H1 (cell line): ENCODE measurements at regions not wholly inside any gene's neighbourhood (a gene's known extent, or its start where the extent isn't known, plus 50 kb on each side); places are given as distances from the start of the nearest gene placed in this dataset.

Experiments used
- CTCF ChIA-PET: fragments of 300-600 bp; sonication (Branson Sonifier 250); formaldehyde crosslinking; loops from one replicate; lab custom pipeline; 2021; ENCODE audit not compliant: partially characterized antibody; lab: Charles Lee
- POLR2A ChIA-PET: fragments of 300-600 bp; sonication (Branson Sonifier 250); formaldehyde crosslinking; loops from one replicate; lab custom pipeline; 2021; ENCODE audit warnings: inconsistent platforms; ENCODE audit not compliant: partially characterized antibody; lab: Charles Lee
- DNase-seq, 2 experiments: peaks; one replicate each; pipeline versions ENCODE4 v3.0.0 to v3.0.0-alpha.2; 2010 to 2022; ENCODE audit warnings: low spot score in 2 of 2, low read depth in 1 of 2, mixed read lengths in 1 of 2
- FAIRE-seq: peaks from 2 replicates; lab custom pipeline; 2011; peaks lifted over from hg19 to GRCh38; lab: Jason Lieb, UNC
- H2AFZ ChIP-seq: 2 replicates; pipeline ENCODE4 v1.8.1; 2012; ENCODE audit warnings: low read length, inconsistent platforms
- H2AK5ac ChIP-seq: 2 replicates; pipeline ENCODE4 v1.6.1; 2013; ENCODE audit warnings: low read depth, low read length
- H2BK120ac ChIP-seq: replicated peaks from 2 replicates; pipeline ENCODE3; 2013; ENCODE audit warnings: low read depth, low read length, inconsistent platforms
- H2BK12ac ChIP-seq: 2 replicates; pipeline ENCODE4 v1.6.1; 2013; ENCODE audit warnings: low read depth, low read length
- H2BK15ac ChIP-seq: 2 replicates; pipeline ENCODE4 v1.6.1; 2013; ENCODE audit warnings: low read length
- H2BK20ac ChIP-seq: 2 replicates; pipeline ENCODE4 v1.6.1; 2013; ENCODE audit warnings: low read length
- H2BK5ac ChIP-seq: 2 replicates; pipeline ENCODE4 v1.6.1; 2013; ENCODE audit warnings: low read depth, low read length
- H3K14ac ChIP-seq: 2 replicates; pipeline ENCODE4 v1.6.1; 2013; ENCODE audit warnings: inconsistent platforms; ENCODE audit not compliant: insufficient read length
- H3K18ac ChIP-seq: 2 replicates; pipeline ENCODE4 v1.6.1; 2013; ENCODE audit warnings: low read length; ENCODE audit errors: extremely low read depth
- H3K23ac ChIP-seq: 2 replicates; pipeline ENCODE4 v1.6.1; 2013; ENCODE audit warnings: inconsistent platforms; ENCODE audit not compliant: insufficient read length
- H3K23me2 ChIP-seq: 2 replicates; pipeline ENCODE4 v1.6.1; 2013; ENCODE audit warnings: low read depth, low read length
- H3K27ac ChIP-seq: 2 replicates; pipeline ENCODE4 v1.6.1; 2011; ENCODE audit warnings: low read depth, low read length, inconsistent platforms
- H3K27me3 ChIP-seq, 4 experiments: replicated peaks in 1 of 4; 1 replicate in 1 of 4; 2 replicates in 3 of 4; pipeline versions ENCODE4 v1.6.1 to v1.8.1; 2011 to 2013; ENCODE audit warnings: low read length in 3 of 4, mild to moderate bottlenecking in 3 of 4, inconsistent platforms in 2 of 4, mixed read lengths in 2 of 4, moderate library complexity in 1 of 4; ENCODE audit not compliant: control insufficient read depth in 3 of 4, insufficient read depth in 3 of 4; ENCODE audit errors: extremely low read depth in 1 of 4
- H3K36me3 ChIP-seq, 4 experiments: 2 replicates each; pipeline versions ENCODE4 v1.6.1 to v1.8.1; 2011 to 2013; ENCODE audit warnings: mild to moderate bottlenecking in 4 of 4, low read length in 3 of 4, moderate library complexity in 2 of 4, control low read depth in 1 of 4, inconsistent platforms in 1 of 4; ENCODE audit not compliant: insufficient read depth in 4 of 4, control insufficient read depth in 2 of 4
- H3K4ac ChIP-seq: replicated peaks from 2 replicates; pipeline ENCODE3; 2013; ENCODE audit warnings: low read length, low read depth, mixed read lengths, inconsistent platforms; ENCODE audit not compliant: insufficient read length
- H3K4me1 ChIP-seq, 4 experiments: replicated peaks in 1 of 4; 1 replicate in 1 of 4; 2 replicates in 3 of 4; pipeline versions ENCODE4 v1.6.1 to v1.8.1; 2011 to 2013; ENCODE audit warnings: low read length in 3 of 4, inconsistent platforms in 2 of 4, mixed read lengths in 1 of 4; ENCODE audit not compliant: insufficient read depth in 4 of 4, control insufficient read depth in 3 of 4
- H3K4me2 ChIP-seq, 2 experiments: 2 replicates each; pipeline versions ENCODE4 v1.6.1 to v1.8.1; 2011 to 2013; ENCODE audit warnings: low read depth in 2 of 2, low read length in 2 of 2, control low read depth in 1 of 2, inconsistent platforms in 1 of 2, mild to moderate bottlenecking in 1 of 2; ENCODE audit not compliant: insufficient read depth in 1 of 2
- H3K4me3 ChIP-seq, 4 experiments: fragments of 200-600, 300-600 bp in 1 of 4; sonication (generic), shearing (Covaris generic), sonication (Bioruptor Twin) in 1 of 4; 2 replicates each; pipeline versions ENCODE4 v1.5.1 to v1.8.1; 2011 to 2016; ENCODE audit warnings: low read length in 4 of 4, low read depth in 3 of 4, control low read depth in 2 of 4, inconsistent platforms in 2 of 4, mild to moderate bottlenecking in 2 of 4, mixed read lengths in 1 of 4, moderate library complexity in 1 of 4; ENCODE audit not compliant: insufficient read depth in 2 of 4; ENCODE audit errors: extremely low read depth in 1 of 4
- H3K56ac ChIP-seq: replicated peaks from 2 replicates; pipeline ENCODE3; 2013; ENCODE audit warnings: low read depth, mild to moderate bottlenecking, mixed read lengths, low read length, inconsistent platforms; ENCODE audit not compliant: insufficient read length
- H3K79me1 ChIP-seq: 2 replicates; pipeline ENCODE4 v1.6.1; 2013; ENCODE audit warnings: low read depth, low read length, control low read depth
- H3K79me2 ChIP-seq, 2 experiments: 2 replicates each; pipeline versions ENCODE4 v1.6.1 to v1.8.1; 2012 to 2013; ENCODE audit warnings: low read length in 2 of 2, mild to moderate bottlenecking in 2 of 2, inconsistent platforms in 1 of 2; ENCODE audit not compliant: insufficient read depth in 2 of 2, control insufficient read depth in 1 of 2
- H3K9ac ChIP-seq, 4 experiments: replicated peaks in 1 of 4; 1 replicate in 1 of 4; 2 replicates in 3 of 4; pipeline versions ENCODE4 v1.6.1 to v1.8.1; 2011 to 2013; ENCODE audit warnings: low read depth in 3 of 4, low read length in 3 of 4, control low read depth in 2 of 4, mild to moderate bottlenecking in 2 of 4, moderate library complexity in 2 of 4, inconsistent platforms in 1 of 4; ENCODE audit errors: extremely low read depth in 1 of 4
- H3K9me3 ChIP-seq, 2 experiments: 2 replicates each; pipeline versions ENCODE4 v1.6.1 to v1.8.1; 2012 to 2013; ENCODE audit warnings: mild to moderate bottlenecking in 2 of 2, moderate library complexity in 2 of 2, control low read depth in 1 of 2, inconsistent platforms in 1 of 2, low read depth in 1 of 2, low read length in 1 of 2, mixed read lengths in 1 of 2; ENCODE audit not compliant: insufficient read depth in 2 of 2
- H4K20me1 ChIP-seq, 2 experiments: replicated peaks in 1 of 2; 2 replicates each; pipeline versions ENCODE3 to v1.8.1; 2011 to 2013; ENCODE audit warnings: inconsistent platforms in 2 of 2, low read length in 2 of 2, mild to moderate bottlenecking in 1 of 2; ENCODE audit not compliant: insufficient read depth in 2 of 2, control insufficient read depth in 1 of 2
- H4K5ac ChIP-seq: 2 replicates; pipeline ENCODE4 v1.6.1; 2013; ENCODE audit warnings: low read length, low read depth, mixed read lengths, inconsistent platforms; ENCODE audit not compliant: insufficient read length
- H4K8ac ChIP-seq: 2 replicates; pipeline ENCODE4 v1.8.0; 2013; ENCODE audit warnings: mild to moderate bottlenecking, moderate library complexity, low read length, inconsistent platforms; ENCODE audit not compliant: insufficient read depth; ENCODE audit errors: extremely low read depth
- H4K91ac ChIP-seq: replicated peaks from 2 replicates; pipeline ENCODE3; 2013; ENCODE audit warnings: low read length, mixed read lengths, inconsistent platforms; ENCODE audit not compliant: insufficient read length
- CHD1 ChIP-seq: IDR thresholded peaks from 2 replicates; pipeline ENCODE4 v1.6.1; 2012; ENCODE audit warnings: low read depth, low read length, improper control_type of control experiment
- JUN ChIP-seq: IDR thresholded peaks from 2 replicates; pipeline ENCODE4 v1.6.1; 2011; ENCODE audit warnings: low read depth, mild to moderate bottlenecking, improper control_type of control experiment, low read length
- KDM5A ChIP-seq: fragments of 200-600 bp; IDR thresholded peaks from 2 replicates; pipeline ENCODE4 v1.7.1; 2012; ENCODE audit warnings: mild to moderate bottlenecking, low read length, inconsistent platforms, mixed read lengths
- PHF8 ChIP-seq: fragments of 200-600 bp; sonication (generic); conservative IDR thresholded peaks from 2 replicates; pipeline ENCODE4 v1.7.1; 2012; ENCODE audit warnings: low read depth, mild to moderate bottlenecking, inconsistent platforms, low read length, moderate library complexity
- POU5F1 ChIP-seq: IDR thresholded peaks from 2 replicates; pipeline ENCODE4 v1.6.1; 2011; ENCODE audit warnings: low read depth, mild to moderate bottlenecking, low read length, moderate library complexity
- RFX5 ChIP-seq: IDR thresholded peaks from 2 replicates; pipeline ENCODE4 v1.6.1; 2011; ENCODE audit warnings: low read depth, low read length, improper control_type of control experiment, borderline replicate concordance
- SIRT6 ChIP-seq: IDR thresholded peaks from one replicate; pipeline ENCODE4 v1.7.1; 2012; ENCODE audit warnings: low read length, inconsistent platforms
- SP2 ChIP-seq: IDR thresholded peaks from 2 replicates; pipeline ENCODE4 v1.6.1; 2012; ENCODE audit warnings: mild to moderate bottlenecking, low read length, inconsistent platforms
- SP4 ChIP-seq: IDR thresholded peaks from 2 replicates; pipeline ENCODE4 v1.6.1; 2012; ENCODE audit warnings: low read length, inconsistent platforms
- WGBS, 2 experiments: shearing (Covaris generic) in 1 of 2; methylation state at CpG; one replicate each; pipeline versions ENCODE4 v1.1.6 to v1.1.7; 2013 to 2015; ENCODE audit warnings: low lambda C conversion rate in 2 of 2, mixed read lengths in 2 of 2, inconsistent platforms in 1 of 2, low coverage in 1 of 2, missing lambda C conversion rate in 1 of 2; ENCODE audit not compliant: insufficient replicate concordance in 2 of 2, insufficient coverage in 1 of 2, insufficient read length in 1 of 2; ENCODE audit errors: extremely low coverage in 1 of 2, missing lambda C conversion rate in 1 of 2; 5-methylcytosine and 5-hydroxymethylcytosine counted together
- TF ChIP-seq, protein P1 (sequence below): IDR thresholded peaks from 2 replicates; pipeline ENCODE4 v1.6.1; 2012; ENCODE audit warnings: inconsistent platforms
- TF ChIP-seq, protein P2 (sequence below): IDR thresholded peaks from 2 replicates; pipeline ENCODE4 v1.6.1; 2012; ENCODE audit warnings: inconsistent platforms
- TF ChIP-seq, protein P3 (sequence below), 3 experiments: IDR thresholded peaks; 1 replicate in 2 of 3; 2 replicates in 1 of 3; pipeline versions ENCODE4 v1.5.1 to v1.6.1; 2011; ENCODE audit warnings: low read length in 3 of 3, mild to moderate bottlenecking in 3 of 3, inconsistent platforms in 2 of 3, low read depth in 1 of 3, moderate library complexity in 1 of 3; ENCODE audit not compliant: insufficient read depth in 1 of 3; ENCODE audit errors: control extremely low read depth in 1 of 3

DNA sequence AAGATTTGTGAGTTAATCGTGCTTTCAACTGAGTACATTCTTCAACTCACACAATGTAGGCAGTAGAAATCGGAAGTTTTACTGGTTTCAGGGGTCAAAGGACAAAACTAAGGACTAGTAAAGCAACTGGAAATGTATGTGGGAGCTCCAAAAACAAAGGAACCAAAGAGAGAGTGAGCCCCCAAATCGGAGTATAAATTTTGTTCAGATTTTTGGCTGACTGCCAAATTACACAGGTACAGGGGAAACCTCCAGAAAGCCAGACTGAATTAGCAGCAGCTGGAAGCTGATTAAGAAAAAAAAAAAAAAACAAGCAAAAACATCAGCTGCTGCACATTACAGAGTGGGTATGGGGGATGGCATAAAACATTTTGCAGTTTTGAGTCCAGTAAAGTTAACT is 75.2 kb upstream of the GNAZ start:
- no peak for DNase-seq
- ChIA-PET POLR2A (no interaction called here), CTCF (no interaction called here)
- H2AFZ ChIP-seq, result no peak overlapping the region
- H3K27ac ChIP-seq, result no peak overlapping the region
- 81% methylated on average over 3 of the region's 3 CpGs; no CpG with 5 or more reads in 1 of the 2 experiments for WGBS, 2 experiments
- H3K4me2 ChIP-seq, result no peak overlapping the region
- H4K91ac ChIP-seq, result no peak overlapping the region
- H3K79me1 ChIP-seq, result no peaks in the 10 kb centered on the region
- H2BK12ac ChIP-seq, result no peak overlapping the region
- FAIRE-seq, result no peak
- H3K36me3 ChIP-seq, result no peaks in the 10 kb centered on the region
- no peak overlapping the region for H3K4me3 ChIP-seq
- no peaks in the 10 kb centered on the region for H4K20me1 ChIP-seq
- no peak overlapping the region for H2AK5ac ChIP-seq
- peaks cover 16 to 22% of the 10 kb centered on the region in 2 experiments for H3K9me3 ChIP-seq
- H2BK5ac ChIP-seq, result no peak overlapping the region
- H3K79me2 ChIP-seq, result no peaks in the 10 kb centered on the region
- no peaks in the 10 kb centered on the region for H3K23me2 ChIP-seq
- no peak overlapping the region for H3K56ac ChIP-seq
- no peak overlapping the region for H3K4ac ChIP-seq
- no peak overlapping the region for H3K14ac ChIP-seq
- no peak overlapping the region for H4K8ac ChIP-seq
- H4K5ac ChIP-seq, result no peak overlapping the region
- no peaks in the 10 kb centered on the region for H3K4me1 ChIP-seq
- H2BK15ac ChIP-seq, result no peak overlapping the region
- no peak overlapping the region for H3K9ac ChIP-seq
- no peak overlapping the region for H2BK120ac ChIP-seq
- no peak overlapping the region for H3K23ac ChIP-seq
- H3K18ac ChIP-seq, result no peak overlapping the region
- no peak overlapping the region for H2BK20ac ChIP-seq
- H3K27me3 ChIP-seq, result peaks cover 0 to 4% (median under 1%) of the 10 kb centered on the region in 4 experiments; a peak in 2 of 7 replicates
- no peak for TF ChIP-seq PHF8
- no peak for TF ChIP-seq CHD1
- no peak for TF ChIP-seq SP2
- TF ChIP-seq JUN, result no peak
- no peak for TF ChIP-seq SIRT6
- no peak for TF ChIP-seq POU5F1
- no peak for TF ChIP-seq KDM5A
- TF ChIP-seq, protein P1, sequence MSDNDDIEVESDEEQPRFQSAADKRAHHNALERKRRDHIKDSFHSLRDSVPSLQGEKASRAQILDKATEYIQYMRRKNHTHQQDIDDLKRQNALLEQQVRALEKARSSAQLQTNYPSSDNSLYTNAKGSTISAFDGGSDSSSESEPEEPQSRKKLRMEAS, result no peak
- no peak for TF ChIP-seq RFX5
- TF ChIP-seq, protein P2, sequence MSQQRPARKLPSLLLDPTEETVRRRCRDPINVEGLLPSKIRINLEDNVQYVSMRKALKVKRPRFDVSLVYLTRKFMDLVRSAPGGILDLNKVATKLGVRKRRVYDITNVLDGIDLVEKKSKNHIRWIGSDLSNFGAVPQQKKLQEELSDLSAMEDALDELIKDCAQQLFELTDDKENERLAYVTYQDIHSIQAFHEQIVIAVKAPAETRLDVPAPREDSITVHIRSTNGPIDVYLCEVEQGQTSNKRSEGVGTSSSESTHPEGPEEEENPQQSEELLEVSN, result no peak
- TF ChIP-seq, protein P3, sequence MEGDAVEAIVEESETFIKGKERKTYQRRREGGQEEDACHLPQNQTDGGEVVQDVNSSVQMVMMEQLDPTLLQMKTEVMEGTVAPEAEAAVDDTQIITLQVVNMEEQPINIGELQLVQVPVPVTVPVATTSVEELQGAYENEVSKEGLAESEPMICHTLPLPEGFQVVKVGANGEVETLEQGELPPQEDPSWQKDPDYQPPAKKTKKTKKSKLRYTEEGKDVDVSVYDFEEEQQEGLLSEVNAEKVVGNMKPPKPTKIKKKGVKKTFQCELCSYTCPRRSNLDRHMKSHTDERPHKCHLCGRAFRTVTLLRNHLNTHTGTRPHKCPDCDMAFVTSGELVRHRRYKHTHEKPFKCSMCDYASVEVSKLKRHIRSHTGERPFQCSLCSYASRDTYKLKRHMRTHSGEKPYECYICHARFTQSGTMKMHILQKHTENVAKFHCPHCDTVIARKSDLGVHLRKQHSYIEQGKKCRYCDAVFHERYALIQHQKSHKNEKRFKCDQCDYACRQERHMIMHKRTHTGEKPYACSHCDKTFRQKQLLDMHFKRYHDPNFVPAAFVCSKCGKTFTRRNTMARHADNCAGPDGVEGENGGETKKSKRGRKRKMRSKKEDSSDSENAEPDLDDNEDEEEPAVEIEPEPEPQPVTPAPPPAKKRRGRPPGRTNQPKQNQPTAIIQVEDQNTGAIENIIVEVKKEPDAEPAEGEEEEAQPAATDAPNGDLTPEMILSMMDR (IDR thresholded peaks at IDR 0.05; ENCODE audit: control extremely low read depth in 1 of 3, insufficient read depth in 1 of 3, low read depth in 1 of 3, low read length in 3 of 3), result no peak
- no peak for TF ChIP-seq SP4
